Neural progenitor cell (in vitro differentiated cells): ENCODE measurements at regions not wholly inside any gene's neighbourhood (a gene's known extent, or its start where the extent isn't known, plus 50 kb on each side); places are given as distances from the start of the nearest gene placed in this dataset.

ENCODE experiments used
- EZH2 ChIP-seq: fragments of 200-600 bp; sonication (generic); IDR thresholded peaks from 2 replicates; pipeline ENCODE4 v1.6.1; 2017; ENCODE audit warnings: antibody characterized with exemption, mild to moderate bottlenecking, moderate library complexity
- TF ChIP-seq, protein P1 (sequence below): fragments of 200-600 bp; sonication (generic); IDR thresholded peaks from 2 replicates; pipeline ENCODE4 v1.5.1; 2017; ENCODE audit warnings: antibody characterized with exemption, mild to moderate bottlenecking

DNA sequence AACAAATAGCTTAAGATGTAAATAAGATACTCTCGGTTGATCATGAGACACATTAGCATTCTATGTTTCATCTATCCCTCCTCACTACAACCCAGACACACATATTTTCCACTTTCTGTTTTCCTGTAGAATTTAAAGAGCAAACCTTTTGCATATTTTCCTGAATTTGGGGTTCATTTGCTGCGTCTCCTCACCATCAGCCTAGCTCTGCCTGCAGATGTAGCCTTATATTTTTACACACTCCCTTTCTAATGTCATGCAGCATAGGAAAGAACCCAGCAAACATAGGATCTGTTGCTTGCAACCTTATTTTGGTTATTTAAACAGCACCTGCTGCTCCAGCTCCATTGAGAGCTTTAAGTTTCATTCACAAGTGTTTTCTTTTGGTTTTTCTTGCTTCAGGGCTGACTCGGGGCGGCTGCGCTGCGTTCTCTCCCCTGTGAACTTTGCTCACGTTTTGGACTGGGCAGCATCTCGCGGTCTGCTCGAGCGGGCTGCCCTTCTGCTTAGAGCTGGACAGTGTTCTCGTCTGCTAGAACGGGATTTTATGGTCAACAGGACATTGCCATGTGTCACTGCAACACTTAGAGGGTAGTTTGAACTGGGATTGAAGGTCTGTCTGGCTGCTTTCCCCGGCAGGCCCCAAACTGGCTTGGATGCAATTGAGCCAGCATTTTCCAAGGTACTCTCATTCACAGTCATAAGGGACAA is 57.8 kb upstream of the VRK1 start:
- TF ChIP-seq, protein P1, sequence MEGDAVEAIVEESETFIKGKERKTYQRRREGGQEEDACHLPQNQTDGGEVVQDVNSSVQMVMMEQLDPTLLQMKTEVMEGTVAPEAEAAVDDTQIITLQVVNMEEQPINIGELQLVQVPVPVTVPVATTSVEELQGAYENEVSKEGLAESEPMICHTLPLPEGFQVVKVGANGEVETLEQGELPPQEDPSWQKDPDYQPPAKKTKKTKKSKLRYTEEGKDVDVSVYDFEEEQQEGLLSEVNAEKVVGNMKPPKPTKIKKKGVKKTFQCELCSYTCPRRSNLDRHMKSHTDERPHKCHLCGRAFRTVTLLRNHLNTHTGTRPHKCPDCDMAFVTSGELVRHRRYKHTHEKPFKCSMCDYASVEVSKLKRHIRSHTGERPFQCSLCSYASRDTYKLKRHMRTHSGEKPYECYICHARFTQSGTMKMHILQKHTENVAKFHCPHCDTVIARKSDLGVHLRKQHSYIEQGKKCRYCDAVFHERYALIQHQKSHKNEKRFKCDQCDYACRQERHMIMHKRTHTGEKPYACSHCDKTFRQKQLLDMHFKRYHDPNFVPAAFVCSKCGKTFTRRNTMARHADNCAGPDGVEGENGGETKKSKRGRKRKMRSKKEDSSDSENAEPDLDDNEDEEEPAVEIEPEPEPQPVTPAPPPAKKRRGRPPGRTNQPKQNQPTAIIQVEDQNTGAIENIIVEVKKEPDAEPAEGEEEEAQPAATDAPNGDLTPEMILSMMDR: no peak
- no peak for TF ChIP-seq EZH2
